Fibroblast of the conjunctiva (primary cell): ENCODE measurements at regions not wholly inside any gene's neighbourhood (a gene's known extent, or its start where the extent isn't known, plus 50 kb on each side); places are given as distances from the start of the nearest gene placed in this dataset.

Source experiments
- DNase-seq: peaks from one replicate; pipeline ENCODE4 v3.0.0-alpha.2; 2010; ENCODE audit warnings: low read depth

- DNase-seq: no peak
Measured at GRCh38 chr7:106775975-106776607, 89.0 kb upstream of the PIK3CG start.

DNA sequence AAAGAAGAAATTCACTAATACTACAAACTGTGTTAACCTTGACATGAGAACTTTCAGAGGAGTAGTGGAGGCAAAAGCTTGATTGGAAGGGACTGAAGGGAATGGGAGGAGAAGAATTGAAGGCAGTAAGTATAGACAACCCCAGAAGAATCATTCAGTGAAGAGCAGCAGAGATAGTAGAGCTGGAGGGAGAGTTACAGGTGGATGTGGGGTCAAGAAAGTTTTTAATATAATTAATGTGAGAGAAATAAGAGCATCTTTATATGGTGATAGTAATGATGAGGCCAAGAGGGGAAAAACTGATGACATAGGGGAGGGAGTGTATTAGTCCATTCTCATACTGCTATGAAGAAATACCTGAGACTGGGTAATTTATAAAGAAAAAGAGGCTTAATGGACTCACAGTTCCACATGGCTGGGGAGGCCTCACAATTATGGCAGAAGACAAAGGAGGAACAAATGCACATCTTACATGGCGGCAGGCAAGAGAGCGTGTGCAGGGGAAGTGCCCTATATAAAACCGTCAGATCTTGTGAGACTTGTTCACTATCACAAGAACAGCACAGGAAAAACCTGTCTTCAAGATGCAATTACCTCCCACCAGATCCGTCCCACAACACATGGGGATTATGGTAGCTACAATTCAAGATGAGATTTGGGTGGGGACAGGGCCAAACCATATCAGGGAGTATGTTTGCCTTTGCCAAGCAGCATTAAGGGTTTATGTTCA, 88.3 kb upstream of the PIK3CG start:
- DNase-seq: no peak

DNA sequence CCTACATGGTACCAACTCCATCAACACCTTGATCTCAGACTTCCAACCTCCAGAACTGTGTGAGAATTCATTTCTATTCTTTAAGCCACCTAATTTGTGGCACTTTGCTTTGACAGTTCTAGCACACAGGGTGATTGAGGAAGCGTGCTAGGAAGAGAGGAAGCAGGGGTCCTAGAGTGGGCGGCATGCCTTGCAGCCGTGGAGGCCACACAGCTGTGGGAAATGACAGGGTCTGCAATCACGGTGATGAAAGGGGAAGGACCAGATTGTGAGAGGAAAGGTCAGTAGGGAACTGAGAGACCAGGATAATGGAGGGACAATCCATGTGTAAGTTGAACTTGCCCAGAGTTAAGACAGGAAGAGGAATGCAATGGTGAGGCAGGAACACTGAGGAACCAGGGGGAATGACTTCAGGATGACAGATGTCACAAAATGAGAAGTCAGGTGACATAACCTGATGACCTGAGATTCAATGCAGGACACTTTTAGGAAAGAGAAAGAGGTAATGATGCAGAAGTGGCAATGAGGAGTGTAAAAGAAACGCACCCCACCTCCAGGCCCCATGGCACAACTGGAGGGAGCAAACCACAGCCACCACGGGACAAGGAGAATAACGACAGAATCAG, 87.3 kb upstream of the PIK3CG start:
- no peak for DNase-seq

DNA sequence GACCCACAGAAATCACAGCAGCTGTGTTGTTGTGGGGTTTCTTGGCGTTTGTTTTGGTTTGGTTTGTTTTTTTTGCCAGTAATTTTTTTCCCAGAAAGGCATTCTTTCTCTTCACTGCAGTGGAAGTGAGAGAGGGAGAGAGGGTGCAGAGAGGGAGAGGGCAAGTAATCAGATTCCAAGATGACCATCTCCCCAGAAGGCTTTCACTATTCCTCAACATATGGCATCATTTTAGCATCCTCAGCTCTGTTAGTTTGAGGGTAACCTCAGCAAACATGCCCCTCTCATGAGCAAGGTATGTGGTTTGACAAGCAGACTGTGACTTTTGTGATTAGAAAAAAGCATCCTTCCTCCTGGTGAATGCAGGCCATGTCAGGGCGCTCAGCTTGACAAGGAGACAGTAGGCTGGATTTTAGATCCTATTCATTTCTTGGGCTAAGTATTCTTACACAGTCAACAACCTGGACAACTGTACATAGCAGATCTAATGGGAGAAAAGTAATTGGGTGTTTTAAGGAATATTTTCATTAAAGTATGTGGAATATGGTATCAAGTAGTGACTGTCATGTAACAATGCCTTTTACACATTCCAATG, 86.3 kb upstream of the PIK3CG start:
- DNase-seq: no peak

- no peak for DNase-seq
Measured at GRCh38 chr7:106779877-106780276, 85.2 kb upstream of the PIK3CG start.

GRCh38 chr7:106781007-106781406, 84.1 kb upstream of the PIK3CG start:
- no peak for DNase-seq

GRCh38 chr7:106781828-106782544, 83.1 kb upstream of the PIK3CG start:
- DNase-seq: no peak

GRCh38 chr7:106783286-106783685, 81.8 kb upstream of the PIK3CG start:
- DNase-seq: no peak

DNA sequence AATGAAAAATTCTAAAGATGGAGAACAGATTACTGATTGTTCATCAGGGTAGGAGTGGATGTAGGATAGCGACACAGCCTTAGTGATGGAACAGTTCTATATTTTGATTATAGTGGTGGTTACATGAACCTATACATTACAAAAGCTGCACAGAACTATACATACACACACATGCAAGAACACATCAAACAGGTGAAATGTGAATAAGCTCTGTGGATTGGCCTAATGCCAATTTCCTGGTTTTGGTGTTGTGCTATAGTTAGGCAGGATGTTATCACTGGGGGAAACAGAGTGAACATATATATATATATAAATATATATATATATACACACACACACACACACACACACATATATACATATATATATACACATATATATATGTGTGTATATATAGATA, 76.4 kb upstream of the PIK3CG start:
- DNase-seq: no peak

DNA sequence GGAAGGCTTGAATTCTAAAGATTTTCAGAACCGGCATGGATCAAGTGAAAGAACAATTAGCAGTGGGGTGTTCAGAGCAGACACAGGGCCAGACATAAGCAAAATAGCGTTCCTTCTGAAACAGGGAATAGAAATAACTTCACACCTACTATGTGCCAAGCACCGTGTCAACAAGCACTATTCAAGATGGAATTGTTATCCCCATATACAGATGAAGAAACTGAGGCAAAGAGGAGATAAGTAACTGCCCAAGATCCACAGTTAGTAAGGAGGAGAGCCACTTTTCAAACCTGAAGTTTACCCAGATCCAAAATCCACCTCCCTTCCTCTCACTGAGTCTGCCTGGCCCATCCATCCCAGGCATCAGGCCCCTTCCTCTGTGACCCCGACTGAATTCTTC, 73.6 kb upstream of the PIK3CG start:
- DNase-seq: no peak

GRCh38 chr7:106792233-106792926, 72.7 kb upstream of the PIK3CG start:
- DNase-seq: no peak

GRCh38 chr7:106793015-106793975, 71.8 kb upstream of the PIK3CG start:
- no peak for DNase-seq

GRCh38 chr7:106794276-106795083, 70.6 kb upstream of the PIK3CG start:
- DNase-seq: no peak

DNA sequence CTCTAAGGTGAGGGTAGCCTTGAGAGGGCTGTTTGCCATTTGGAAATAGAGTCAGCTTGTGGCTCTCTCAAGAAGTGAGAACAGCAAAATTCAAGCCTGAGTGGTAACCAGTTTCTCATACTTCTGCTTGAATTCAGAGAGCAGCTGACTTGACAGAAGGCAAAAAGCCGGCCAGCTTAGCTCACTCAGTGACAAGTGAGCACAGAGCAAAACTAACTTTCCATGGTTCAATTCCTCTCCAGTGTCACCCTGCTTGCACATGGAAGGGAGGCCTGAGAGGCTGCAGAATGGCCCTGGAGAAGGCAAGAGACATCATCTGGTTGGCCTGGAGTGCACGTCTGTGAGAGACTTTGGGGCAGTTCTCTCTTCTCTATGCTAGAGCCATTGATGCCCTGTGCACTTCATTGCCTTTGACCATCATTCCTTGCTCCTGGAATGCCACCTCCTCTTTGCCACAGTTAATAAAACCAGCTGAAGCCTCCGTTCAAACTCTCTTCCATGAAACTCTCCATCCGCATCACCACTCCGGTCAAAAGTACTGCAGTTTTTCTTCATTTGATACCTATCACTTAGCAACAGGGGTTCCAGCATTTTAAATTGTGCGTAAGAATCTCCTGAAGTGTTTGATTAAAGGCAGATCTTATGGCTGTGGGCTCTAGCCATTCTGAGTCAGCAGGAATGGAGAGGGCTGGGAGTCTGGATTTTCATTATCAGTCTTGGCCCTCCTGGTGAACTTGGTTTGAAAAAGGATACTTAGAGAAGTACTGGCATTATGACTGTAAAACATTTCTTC, 69.8 kb upstream of the PIK3CG start:
- DNase-seq: no peak

DNA sequence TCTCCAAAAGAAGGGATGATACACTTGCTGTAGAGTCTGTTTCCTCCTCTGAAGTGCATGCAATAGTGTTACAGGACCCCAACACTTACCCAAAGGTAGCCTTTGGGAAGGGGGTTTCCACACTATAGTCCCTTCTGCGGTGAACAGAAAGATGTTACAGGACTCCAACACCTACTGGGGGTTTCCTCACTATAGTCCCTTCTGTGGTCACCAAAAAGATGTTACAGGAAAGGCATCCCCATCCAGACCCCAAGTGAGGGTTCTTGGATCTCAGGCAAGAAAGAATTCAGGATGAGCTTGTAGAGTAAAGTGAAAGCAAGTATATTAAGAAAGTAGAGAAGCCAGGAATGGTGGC, 69.2 kb upstream of the PIK3CG start:
- no peak for DNase-seq

DNA sequence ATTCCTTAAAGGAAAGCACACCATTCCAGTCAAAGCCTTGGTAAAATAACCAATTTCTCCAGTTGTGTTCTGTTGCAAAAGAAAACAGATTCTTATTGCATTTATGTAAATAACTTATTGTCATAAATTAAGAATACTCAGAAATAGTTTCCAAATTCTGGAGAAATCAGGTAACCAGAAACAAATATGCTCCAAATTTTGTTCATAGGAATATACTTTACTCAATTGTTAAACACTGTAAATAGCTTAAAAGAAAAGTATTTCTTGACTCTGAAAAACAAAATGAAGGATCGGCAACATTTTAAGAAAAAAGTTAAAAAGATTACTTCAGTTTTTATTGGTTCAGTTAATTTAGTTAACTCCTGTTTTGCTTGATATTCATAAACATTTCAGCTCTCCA, 67.1 kb upstream of the PIK3CG start:
- DNase-seq: no peak

DNA sequence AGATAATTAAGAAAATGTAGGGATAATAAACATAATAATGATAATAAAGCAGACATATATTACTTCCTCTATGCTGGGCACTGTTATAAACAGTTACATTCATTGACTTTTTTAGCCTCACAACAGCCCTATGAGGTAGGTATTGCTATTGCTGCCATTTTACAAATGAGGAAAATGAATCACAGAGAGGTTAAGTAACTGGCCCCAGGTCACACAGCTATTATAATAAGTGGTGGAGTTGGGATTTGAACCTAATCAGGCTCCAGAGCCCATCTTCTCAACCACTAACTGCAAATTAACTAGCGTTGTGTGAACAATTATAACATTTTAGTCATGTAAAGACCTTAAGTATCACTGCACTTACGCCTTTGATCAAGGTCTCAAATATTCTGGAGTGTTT, 62.5 kb upstream of the PIK3CG start:
- no peak for DNase-seq

DNA sequence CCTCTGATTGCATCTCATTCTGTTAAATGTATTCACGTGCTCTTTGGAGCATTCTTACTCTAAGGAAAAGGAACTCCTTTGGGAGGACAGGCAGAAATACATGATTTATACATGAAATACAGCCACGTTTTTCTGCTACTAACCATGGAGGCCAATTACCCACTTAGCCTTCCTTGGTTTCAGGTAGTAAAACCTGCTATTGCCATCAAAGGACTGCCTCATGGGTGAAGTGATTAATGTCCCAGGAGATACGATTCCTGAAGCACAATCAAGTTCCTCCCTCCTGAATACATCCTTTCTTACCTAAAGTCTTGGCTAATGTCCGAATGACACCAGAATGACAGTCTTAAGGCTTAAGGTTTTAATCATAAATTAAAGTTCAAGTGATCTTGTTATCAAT, 58.5 kb upstream of the PIK3CG start:
- no peak for DNase-seq

- no peak for DNase-seq
Measured at GRCh38 chr7:106807474-106807873, 57.6 kb upstream of the PIK3CG start.
